ENCODE measurements at regions not wholly inside any gene's neighbourhood (a gene's known extent, or its start where the extent isn't known, plus 50 kb on each side); places are given as distances from the start of the nearest gene placed in this dataset.

DNA sequence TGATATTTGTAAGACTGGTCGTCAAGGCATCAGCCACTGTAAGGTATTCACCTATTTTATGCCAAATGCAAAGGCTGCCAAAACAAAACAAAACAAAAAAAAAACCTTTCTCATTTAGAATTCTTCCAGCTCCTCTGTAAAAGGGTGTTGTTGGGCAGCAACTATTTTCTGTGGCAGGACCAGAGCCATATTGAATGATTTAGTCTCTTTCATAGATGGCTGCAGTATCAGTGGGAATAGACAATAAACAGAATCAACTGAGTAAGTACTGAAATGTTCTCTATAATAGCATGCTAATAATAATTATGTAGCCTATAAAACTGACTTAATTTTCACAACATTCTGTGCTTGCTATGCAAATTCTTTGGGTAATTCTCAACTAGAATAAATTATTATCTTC lies 389.7 kb upstream of the PABPC4L start:
- no peaks in the 10 kb centered on the region for H3K9me3 ChIP-seq (ENCODE audit: control insufficient read depth, insufficient read depth, low read length)
- no peaks in the 10 kb centered on the region for H3K4me1 ChIP-seq (ENCODE audit: control insufficient read depth, insufficient read depth, low read length)
- H3K36me3 ChIP-seq (ENCODE audit: control insufficient read depth, insufficient read depth, low read length) = no peaks in the 10 kb centered on the region
- H3K27me3 ChIP-seq (ENCODE audit: control insufficient read depth, insufficient read depth, low read length) = no peaks in the 10 kb centered on the region
- H3K4me3 ChIP-seq (ENCODE audit: low read depth, low read length) = no peak overlapping the region
- no peak overlapping the region for H3K9ac ChIP-seq (ENCODE audit: low read depth, low read length)

DNA sequence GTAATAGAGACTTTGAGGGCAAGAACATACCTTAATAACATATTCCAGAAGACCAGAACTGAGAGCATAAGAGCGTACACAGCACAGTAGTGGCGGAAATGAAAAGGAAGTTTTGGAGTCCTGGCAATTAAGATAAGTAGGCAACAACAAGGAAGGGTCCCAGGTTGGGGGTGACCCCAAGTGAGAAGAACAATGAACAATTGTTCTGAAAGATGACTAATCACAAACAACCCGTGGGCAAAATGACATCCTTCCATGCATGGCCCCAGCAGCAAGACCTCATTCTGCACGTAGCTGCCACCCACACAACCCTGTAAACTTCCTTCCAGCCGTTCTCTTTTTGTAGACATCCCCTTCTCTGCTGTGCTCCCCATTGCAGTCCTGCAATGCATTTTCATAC lies 384.4 kb upstream of the PABPC4L start:
- Histone ChIP-seq H3K4me3 (ENCODE audit: low read depth, low read length) (no peak overlapping the region), H3K27me3 (ENCODE audit: control insufficient read depth, insufficient read depth, low read length) (no peaks in the 10 kb centered on the region), H3K4me1 (ENCODE audit: control insufficient read depth, insufficient read depth, low read length) (peaks cover 3% of the 10 kb centered on the region), H3K9me3 (ENCODE audit: control insufficient read depth, insufficient read depth, low read length) (no peaks in the 10 kb centered on the region), H3K9ac (ENCODE audit: low read depth, low read length) (no peak overlapping the region), H3K36me3 (ENCODE audit: control insufficient read depth, insufficient read depth, low read length) (no peaks in the 10 kb centered on the region)

DNA sequence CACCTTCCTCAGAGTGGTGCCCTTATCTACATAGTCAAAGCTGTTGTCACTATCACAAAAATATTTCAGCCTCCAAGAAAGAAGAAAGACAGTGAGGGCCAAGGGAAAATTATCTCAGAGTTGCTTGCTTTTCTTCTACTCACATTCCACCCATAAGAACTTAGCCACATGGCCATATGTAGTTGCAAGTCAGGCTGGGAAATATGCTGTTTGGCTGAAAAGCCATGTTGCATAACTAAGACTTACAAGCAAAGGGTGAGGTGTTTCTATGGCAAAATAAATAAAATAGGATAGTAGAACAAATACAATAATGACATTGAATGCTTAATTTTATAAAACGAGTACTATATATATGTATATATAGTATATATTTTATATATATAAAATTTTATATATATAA lies 365.9 kb upstream of the PABPC4L start:
- no peaks in the 10 kb centered on the region for H3K27me3 ChIP-seq (ENCODE audit: control insufficient read depth, insufficient read depth, low read length)
- H3K36me3 ChIP-seq (ENCODE audit: control insufficient read depth, insufficient read depth, low read length) = no peaks in the 10 kb centered on the region
- no peak overlapping the region for H3K9ac ChIP-seq (ENCODE audit: low read depth, low read length)
- H3K4me3 ChIP-seq (ENCODE audit: low read depth, low read length) = no peak overlapping the region
- no peaks in the 10 kb centered on the region for H3K4me1 ChIP-seq (ENCODE audit: control insufficient read depth, insufficient read depth, low read length)
- no peaks in the 10 kb centered on the region for H3K9me3 ChIP-seq (ENCODE audit: control insufficient read depth, insufficient read depth, low read length)

DNA sequence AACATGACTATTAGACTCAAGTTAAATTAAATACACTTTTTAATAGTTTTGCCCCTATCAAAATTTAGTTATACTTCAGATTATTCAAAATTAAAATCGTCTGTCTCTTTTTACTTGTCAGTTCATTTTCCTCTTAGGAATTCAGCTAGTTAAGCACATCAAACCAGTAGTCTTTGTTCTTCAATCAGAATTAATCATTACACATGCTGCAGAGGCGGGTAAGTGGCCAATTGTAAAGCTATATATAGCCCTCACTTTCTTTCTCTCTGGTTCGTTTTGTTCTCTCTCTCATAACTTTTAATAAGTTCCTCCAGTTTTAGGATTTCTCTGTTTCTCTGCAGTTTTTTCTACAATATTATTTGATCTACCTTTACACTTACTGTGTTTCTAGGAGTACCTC lies 359.1 kb upstream of the PABPC4L start:
- Histone ChIP-seq H3K27me3 (ENCODE audit: control insufficient read depth, insufficient read depth, low read length) (no peaks in the 10 kb centered on the region), H3K9ac (ENCODE audit: low read depth, low read length) (no peak overlapping the region), H3K4me3 (ENCODE audit: low read depth, low read length) (no peak overlapping the region), H3K36me3 (ENCODE audit: control insufficient read depth, insufficient read depth, low read length) (no peaks in the 10 kb centered on the region), H3K4me1 (ENCODE audit: control insufficient read depth, insufficient read depth, low read length) (no peaks in the 10 kb centered on the region), H3K9me3 (ENCODE audit: control insufficient read depth, insufficient read depth, low read length) (no peaks in the 10 kb centered on the region)

DNA sequence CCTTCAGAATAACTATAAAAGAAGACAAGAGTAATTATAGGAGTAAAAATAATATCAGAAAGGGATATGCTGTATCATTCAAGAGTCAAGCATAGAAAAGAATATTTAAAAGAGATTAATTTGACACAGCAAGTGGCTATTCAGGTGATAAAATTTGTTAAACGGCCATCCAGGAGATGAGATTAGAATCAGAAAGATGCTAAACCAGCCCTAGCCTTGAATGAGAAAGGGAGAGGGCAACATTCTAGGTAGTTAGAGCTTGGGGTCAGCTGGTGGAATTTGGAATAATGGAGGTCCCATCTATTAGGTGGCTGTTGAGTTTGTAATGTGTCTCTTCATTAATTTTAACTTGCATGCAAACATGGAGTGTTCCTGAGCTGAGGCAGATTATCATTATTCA lies 350.5 kb upstream of the PABPC4L start:
- Histone ChIP-seq H3K27me3 (ENCODE audit: control insufficient read depth, insufficient read depth, low read length) (no peaks in the 10 kb centered on the region), H3K9ac (ENCODE audit: low read depth, low read length) (no peak overlapping the region), H3K9me3 (ENCODE audit: control insufficient read depth, insufficient read depth, low read length) (peaks cover 3% of the 10 kb centered on the region), H3K4me3 (ENCODE audit: low read depth, low read length) (no peak overlapping the region), H3K4me1 (ENCODE audit: control insufficient read depth, insufficient read depth, low read length) (peaks cover 23% of the 10 kb centered on the region), H3K36me3 (ENCODE audit: control insufficient read depth, insufficient read depth, low read length) (no peaks in the 10 kb centered on the region)

- Histone ChIP-seq H3K9ac (ENCODE audit: low read depth, low read length) (no peak overlapping the region), H3K36me3 (ENCODE audit: control insufficient read depth, insufficient read depth, low read length) (no peaks in the 10 kb centered on the region), H3K4me3 (ENCODE audit: low read depth, low read length) (no peak overlapping the region), H3K4me1 (ENCODE audit: control insufficient read depth, insufficient read depth, low read length) (peaks cover 23% of the 10 kb centered on the region), H3K27me3 (ENCODE audit: control insufficient read depth, insufficient read depth, low read length) (no peaks in the 10 kb centered on the region), H3K9me3 (ENCODE audit: control insufficient read depth, insufficient read depth, low read length) (peaks cover 4% of the 10 kb centered on the region)
These were observed 349.8 kb upstream of the PABPC4L start for GRCh38 chr4:134551348-134551747.

DNA sequence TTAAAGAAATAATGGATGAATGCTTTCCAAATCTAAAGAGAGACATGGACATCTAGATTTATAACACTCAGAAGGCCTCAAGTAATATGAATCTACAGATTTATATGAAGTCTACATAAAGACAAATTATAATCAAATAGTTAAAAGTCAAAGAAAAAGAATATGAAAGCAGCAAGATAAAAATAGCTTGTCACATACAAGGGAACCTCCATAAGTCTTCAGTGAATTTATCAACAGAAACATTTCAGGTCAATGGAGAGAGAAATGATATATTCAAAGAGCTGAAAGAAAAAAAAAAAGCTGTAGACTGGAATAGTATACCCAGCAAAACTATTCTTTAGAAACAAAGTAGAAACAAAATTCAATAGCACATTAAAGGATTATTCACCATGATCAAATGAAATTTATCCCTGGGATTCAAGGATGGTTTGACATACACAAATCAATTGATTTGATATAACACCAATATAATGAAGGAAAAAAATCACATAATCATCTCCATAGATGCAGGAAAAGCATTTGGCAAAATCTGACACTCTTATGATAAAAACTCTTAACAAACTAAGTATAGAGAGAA lies 346.6 kb upstream of the PABPC4L start:
- no peak overlapping the region for H3K4me3 ChIP-seq (ENCODE audit: low read depth, low read length)
- H3K36me3 ChIP-seq (ENCODE audit: control insufficient read depth, insufficient read depth, low read length) = no peaks in the 10 kb centered on the region
- no peaks in the 10 kb centered on the region for H3K27me3 ChIP-seq (ENCODE audit: control insufficient read depth, insufficient read depth, low read length)
- peaks cover 4% of the 10 kb centered on the region for H3K9me3 ChIP-seq (ENCODE audit: control insufficient read depth, insufficient read depth, low read length)
- no peak overlapping the region for H3K9ac ChIP-seq (ENCODE audit: low read depth, low read length)
- peaks cover 23% of the 10 kb centered on the region for H3K4me1 ChIP-seq (ENCODE audit: control insufficient read depth, insufficient read depth, low read length)

DNA sequence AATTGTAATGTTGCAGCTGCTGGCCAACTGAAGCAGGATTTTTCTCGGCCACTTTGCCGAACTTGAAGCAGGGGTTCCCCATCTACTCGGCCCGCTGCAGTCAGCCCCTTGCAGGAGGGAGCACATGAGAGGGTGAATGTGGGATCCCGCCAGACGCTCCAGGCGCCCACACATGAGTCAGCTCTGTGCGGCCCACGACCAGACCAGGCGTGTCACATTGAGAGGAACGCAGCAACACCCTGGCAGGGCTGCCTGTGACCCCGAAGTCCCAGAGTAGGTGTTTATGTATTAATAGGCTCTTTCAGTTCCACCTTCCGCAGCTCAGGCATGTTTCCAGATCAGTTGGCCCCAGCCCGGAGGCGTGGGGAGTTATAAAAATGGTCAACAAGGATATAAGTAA lies 344.7 kb upstream of the PABPC4L start:
- Histone ChIP-seq H3K9me3 (ENCODE audit: control insufficient read depth, insufficient read depth, low read length) (peaks cover 4% of the 10 kb centered on the region), H3K36me3 (ENCODE audit: control insufficient read depth, insufficient read depth, low read length) (no peaks in the 10 kb centered on the region), H3K27me3 (ENCODE audit: control insufficient read depth, insufficient read depth, low read length) (no peaks in the 10 kb centered on the region), H3K4me1 (ENCODE audit: control insufficient read depth, insufficient read depth, low read length) (peaks cover 7% of the 10 kb centered on the region), H3K9ac (ENCODE audit: low read depth, low read length) (no peak overlapping the region), H3K4me3 (ENCODE audit: low read depth, low read length) (no peak overlapping the region)

DNA sequence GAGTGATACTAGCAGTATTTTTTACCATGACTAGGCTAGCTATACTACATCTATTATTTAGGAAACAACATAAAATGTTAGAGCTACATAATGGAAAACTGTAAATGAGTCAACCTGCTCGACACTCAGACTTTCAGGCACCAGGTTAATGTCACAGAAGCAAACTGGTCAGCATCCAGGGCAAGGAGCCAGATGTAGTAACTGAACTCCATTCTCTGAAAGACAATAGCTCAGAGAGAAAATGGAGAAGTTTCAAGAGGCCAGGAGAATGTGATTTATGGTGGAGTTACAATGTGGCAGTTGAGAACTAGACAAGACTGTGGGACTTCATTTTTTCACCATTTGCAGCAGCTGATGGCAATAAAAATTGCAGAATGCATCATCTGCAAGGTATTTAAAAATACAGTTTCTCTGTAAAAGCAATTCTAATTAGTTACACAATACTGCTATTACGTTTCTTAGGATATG lies 342.7 kb upstream of the PABPC4L start:
- Histone ChIP-seq H3K27me3 (ENCODE audit: control insufficient read depth, insufficient read depth, low read length) (no peaks in the 10 kb centered on the region), H3K4me3 (ENCODE audit: low read depth, low read length) (no peak overlapping the region), H3K4me1 (ENCODE audit: control insufficient read depth, insufficient read depth, low read length) (no peaks in the 10 kb centered on the region), H3K9ac (ENCODE audit: low read depth, low read length) (no peak overlapping the region), H3K36me3 (ENCODE audit: control insufficient read depth, insufficient read depth, low read length) (no peaks in the 10 kb centered on the region), H3K9me3 (ENCODE audit: control insufficient read depth, insufficient read depth, low read length) (peaks cover 4% of the 10 kb centered on the region)

- Histone ChIP-seq H3K36me3 (ENCODE audit: control insufficient read depth, insufficient read depth, low read length) (no peaks in the 10 kb centered on the region), H3K9me3 (ENCODE audit: control insufficient read depth, insufficient read depth, low read length) (no peaks in the 10 kb centered on the region), H3K4me3 (ENCODE audit: low read depth, low read length) (no peak overlapping the region), H3K27me3 (ENCODE audit: control insufficient read depth, insufficient read depth, low read length) (no peaks in the 10 kb centered on the region), H3K4me1 (ENCODE audit: control insufficient read depth, insufficient read depth, low read length) (no peaks in the 10 kb centered on the region), H3K9ac (ENCODE audit: low read depth, low read length) (no peak overlapping the region)
These were observed 339.0 kb upstream of the PABPC4L start for GRCh38 chr4:134540588-134540987.

- H3K4me1 ChIP-seq (ENCODE audit: control insufficient read depth, insufficient read depth, low read length) = no peaks in the 10 kb centered on the region
- H3K4me3 ChIP-seq (ENCODE audit: low read depth, low read length) = no peak overlapping the region
- H3K36me3 ChIP-seq (ENCODE audit: control insufficient read depth, insufficient read depth, low read length) = no peaks in the 10 kb centered on the region
- H3K27me3 ChIP-seq (ENCODE audit: control insufficient read depth, insufficient read depth, low read length) = no peaks in the 10 kb centered on the region
- no peak overlapping the region for H3K9ac ChIP-seq (ENCODE audit: low read depth, low read length)
- H3K9me3 ChIP-seq (ENCODE audit: control insufficient read depth, insufficient read depth, low read length) = no peaks in the 10 kb centered on the region
These were observed 338.2 kb upstream of the PABPC4L start for GRCh38 chr4:134539729-134540231.

- Histone ChIP-seq H3K36me3 (ENCODE audit: control insufficient read depth, insufficient read depth, low read length) (no peaks in the 10 kb centered on the region), H3K4me1 (ENCODE audit: control insufficient read depth, insufficient read depth, low read length) (no peaks in the 10 kb centered on the region), H3K27me3 (ENCODE audit: control insufficient read depth, insufficient read depth, low read length) (no peaks in the 10 kb centered on the region), H3K9me3 (ENCODE audit: control insufficient read depth, insufficient read depth, low read length) (no peaks in the 10 kb centered on the region), H3K4me3 (ENCODE audit: low read depth, low read length) (no peak overlapping the region), H3K9ac (ENCODE audit: low read depth, low read length) (no peak overlapping the region)
These were observed 336.1 kb upstream of the PABPC4L start for GRCh38 chr4:134537701-134538100.

All from iPS-15b (cell line).